Stimulated activated CD4-positive, alpha-beta T cell treated with anti-CD3 and anti-CD28 coated beads, Interleukin-15, amount 100 ng/mL, for 1 hour (primary cell): ENCODE measurements at regions not wholly inside any gene's neighbourhood (a gene's known extent, or its start where the extent isn't known, plus 50 kb on each side); places are given as distances from the start of the nearest gene placed in this dataset.
A peak's percentile ranks its signal among the peaks of the same experiment; 100 is the strongest.
"Not testable (repeated sequence)": the region's sequence is repeated elsewhere in the genome, so short reads cannot be mapped to it uniquely, and the experiment has no call there.

ENCODE experiments used
- DNase-seq, 2 donors: peaks; one replicate each; pipeline ENCODE4 v3.0.0-alpha.2; 2020; ENCODE audit warnings: low read depth in 1 of 2, low spot score in 1 of 2

DNA sequence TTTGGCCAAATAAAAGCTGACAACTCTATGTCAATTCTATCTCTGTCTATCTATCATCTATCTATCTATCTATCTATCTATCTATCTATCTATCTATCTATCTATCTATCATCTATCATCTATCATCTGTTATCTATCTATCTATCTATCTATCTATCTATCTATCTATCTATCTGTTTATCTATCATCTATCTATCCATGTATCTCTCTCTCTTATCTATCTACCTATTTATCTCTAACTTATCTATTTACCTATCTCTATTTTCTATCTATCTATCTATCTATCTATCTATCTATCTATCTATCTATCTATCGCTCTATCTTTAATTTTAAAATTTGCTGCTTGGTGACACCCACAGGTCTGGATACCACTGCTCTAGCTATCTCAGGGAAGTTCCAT lies 271.1 kb downstream of the VRK1 start:
- DNase-seq: not testable (repeated sequence)

GRCh38 chr14:97070259-97070658 lies 273.1 kb downstream of the VRK1 start:
- no peak for DNase-seq

GRCh38 chr14:97071177-97071576 lies 274.0 kb downstream of the VRK1 start:
- no peak for DNase-seq

- DNase-seq: no peak
Observed at GRCh38 chr14:97073622-97074021, 276.4 kb downstream of the VRK1 start.

DNA sequence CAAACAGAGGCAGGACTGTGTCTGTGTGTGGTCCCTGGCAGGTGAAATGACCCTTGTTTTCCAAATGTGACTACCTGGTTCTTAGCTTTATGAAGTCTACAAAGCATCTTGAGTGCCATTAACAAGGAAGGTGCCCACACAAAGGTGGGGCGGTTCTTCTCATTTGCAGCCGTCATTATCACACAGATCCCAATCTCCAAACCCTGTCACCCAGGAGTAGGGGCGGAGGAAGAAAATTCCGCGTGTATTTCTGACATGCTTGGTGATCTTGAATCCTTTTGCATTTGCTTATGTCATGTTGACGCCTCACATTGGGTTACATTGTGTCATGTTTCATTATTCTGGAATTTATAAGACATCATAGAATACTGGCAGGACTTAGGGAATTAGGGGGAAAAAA lies 277.3 kb downstream of the VRK1 start:
- no peak for DNase-seq

GRCh38 chr14:97074856-97075255 lies 277.7 kb downstream of the VRK1 start:
- DNase-seq: no peak

- DNase-seq: no peak
Observed at GRCh38 chr14:97077253-97077653, 280.1 kb downstream of the VRK1 start.

GRCh38 chr14:97077687-97078086 lies 280.5 kb downstream of the VRK1 start:
- no peak for DNase-seq

- DNase-seq: no peak
Observed at GRCh38 chr14:97080991-97081390, 283.8 kb downstream of the VRK1 start.

DNA sequence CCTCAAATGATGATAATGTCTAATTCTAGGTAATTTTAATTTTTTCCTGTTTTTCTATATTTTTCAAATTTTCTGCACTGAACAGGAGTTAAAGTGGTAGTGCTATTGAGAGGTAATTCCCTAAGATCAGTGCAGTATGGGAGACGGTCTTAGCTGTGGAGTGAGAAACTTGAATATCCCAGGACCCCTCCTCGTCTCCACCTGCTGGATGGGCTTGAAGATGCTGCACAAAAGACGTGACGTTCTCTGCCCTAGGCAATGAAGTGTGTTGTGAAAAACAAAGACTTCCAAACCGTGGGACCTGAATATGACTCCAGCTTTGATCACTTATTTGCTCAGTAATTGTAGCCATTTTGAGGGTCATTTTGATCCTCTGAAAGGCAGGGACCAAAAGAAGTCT lies 298.1 kb downstream of the VRK1 start:
- DNase-seq: no peak

- no peak for DNase-seq
Observed at GRCh38 chr14:97097296-97097695, 300.1 kb downstream of the VRK1 start.

DNA sequence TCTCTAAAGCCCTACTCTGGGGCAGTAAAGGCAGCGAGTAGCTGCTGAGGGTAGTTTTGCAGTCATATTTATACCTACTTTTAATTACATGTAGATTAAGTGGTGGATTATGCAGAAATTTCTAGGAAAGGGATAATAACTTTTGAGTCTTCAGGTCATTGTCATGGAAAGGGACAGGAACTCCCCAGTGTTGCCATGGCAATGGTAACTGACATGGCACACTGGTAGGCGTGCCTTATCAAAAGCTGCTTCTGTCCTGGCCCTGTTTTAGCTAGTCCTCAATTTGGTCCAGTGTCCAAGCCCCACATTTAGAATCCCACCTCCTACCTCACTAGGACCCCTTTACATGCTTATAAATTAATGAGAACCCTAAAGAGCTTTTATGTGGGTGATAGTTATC lies 303.1 kb downstream of the VRK1 start:
- no peak for DNase-seq

DNA sequence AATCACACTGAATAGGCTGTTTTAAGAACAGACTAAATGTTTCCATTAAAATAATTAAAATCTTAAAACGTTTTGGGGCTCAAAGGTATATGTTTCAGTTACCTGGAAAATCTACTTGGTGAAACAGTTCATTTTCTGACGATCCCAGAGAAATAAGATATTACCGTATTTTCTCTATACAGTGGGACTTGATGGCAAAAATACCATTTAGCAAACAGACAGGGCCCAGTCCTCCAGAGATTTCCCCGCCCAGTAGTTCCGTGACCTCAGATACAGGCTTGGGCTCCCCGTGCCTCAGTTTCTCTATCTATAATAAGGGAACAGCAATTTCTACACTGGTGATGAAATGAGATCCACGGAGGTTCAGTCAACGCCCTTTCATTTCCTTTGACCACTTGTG lies 304.4 kb downstream of the VRK1 start:
- no peak for DNase-seq

DNA sequence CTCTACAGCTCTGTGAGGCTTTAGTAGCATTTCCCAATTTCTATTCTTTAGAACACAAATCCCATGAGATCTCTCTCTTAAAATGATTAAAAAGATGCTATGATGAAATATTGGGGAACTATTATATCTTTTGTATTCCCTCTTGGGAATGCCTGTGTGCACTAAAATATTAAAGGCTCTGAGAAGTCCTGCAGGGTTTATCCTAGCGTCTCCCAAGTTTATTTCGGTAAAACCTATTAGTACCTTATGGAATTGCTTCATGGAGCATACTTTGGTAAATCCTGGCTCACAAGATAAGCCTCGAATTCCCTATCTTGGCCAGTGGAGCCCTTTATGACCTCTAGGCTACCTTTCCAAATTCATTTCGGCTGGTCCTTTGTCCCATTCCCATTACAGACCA lies 306.8 kb downstream of the VRK1 start:
- no peak for DNase-seq

DNA sequence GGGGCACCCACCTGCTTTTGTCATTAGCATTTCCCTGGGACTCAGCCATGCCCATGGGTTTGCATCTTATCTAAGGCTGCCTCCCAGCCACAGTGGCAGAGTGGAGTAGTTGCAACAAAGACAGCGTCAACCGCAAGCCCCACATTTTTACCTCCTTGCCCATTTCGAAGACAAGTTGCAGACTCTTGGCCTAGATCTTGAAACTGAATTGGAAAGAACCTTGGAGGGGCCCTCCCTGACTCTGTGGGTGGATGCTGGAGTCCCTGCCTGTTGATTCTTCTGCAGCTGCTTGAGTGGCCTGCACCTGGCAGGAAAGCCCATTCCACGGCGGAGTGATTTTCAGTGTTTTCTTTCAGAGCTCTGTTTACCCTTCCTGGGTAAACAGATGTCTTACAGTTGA lies 309.0 kb downstream of the VRK1 start:
- no peak for DNase-seq

DNA sequence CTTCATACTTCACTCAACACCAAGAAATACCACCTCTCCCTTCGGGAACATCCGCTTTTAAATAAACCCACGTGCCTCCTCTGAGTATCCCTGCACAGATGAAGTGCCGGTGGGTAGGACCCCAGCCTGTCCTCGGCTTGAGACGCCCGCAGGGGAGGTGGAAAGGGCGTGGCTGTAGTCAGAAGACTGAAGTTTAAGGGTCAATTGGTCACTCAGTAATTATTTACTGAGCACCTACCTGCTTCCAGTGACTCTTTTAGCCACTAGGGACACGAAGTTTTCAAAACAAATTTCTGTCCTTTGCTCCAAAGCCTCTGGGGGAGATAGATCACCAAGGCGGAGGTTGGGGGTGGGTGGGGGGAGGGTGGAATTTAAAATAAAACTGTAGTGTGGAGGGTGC lies 309.4 kb downstream of the VRK1 start:
- no peak for DNase-seq

- DNase-seq: no peak
Observed at GRCh38 chr14:97107080-97107479, 309.9 kb downstream of the VRK1 start.

- no peak for DNase-seq
Observed at GRCh38 chr14:97107760-97108159, 310.6 kb downstream of the VRK1 start.

- no peak for DNase-seq
Observed at GRCh38 chr14:97109234-97109633, 312.1 kb downstream of the VRK1 start.

DNA sequence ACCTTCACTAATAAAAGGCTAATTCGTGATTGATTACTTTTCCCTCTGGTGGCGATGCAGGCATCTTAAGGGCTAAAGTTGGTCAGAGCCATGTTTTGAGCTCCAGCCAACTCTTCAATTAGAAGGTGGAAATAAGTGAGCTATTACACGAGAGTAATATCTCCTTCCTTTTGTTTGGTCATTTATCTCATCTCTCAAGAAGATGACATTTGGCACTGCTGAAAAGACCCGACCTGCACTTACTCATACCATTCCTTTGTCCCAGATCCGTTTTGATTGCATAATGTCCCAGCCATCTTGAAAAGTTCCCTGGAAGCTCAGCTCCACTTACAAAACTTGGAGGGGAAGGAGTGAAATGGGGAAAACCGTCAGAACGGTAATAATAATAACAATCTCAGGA lies 316.2 kb downstream of the VRK1 start:
- no peak for DNase-seq

DNA sequence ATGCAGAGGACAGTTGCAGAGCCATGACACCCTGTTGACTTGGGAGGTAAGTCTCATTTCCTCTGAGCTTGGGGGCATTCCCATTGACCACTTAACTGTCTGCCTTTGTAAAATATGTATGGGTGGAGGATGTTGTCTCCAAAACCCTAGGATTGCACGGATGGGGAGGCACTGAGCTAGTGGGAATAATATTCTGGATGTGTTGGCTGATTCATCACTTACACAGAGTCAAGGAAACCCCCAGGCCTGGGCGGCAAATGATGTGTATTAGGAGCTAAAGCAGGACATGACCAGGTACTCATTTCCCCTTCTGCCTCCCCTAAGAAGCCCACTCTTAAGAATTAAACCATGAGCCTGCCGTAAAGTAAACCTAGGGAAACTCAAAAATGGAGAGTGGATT lies 319.4 kb downstream of the VRK1 start:
- no peak for DNase-seq

- DNase-seq: no peak
Observed at GRCh38 chr14:97117693-97118092, 320.5 kb downstream of the VRK1 start.

DNA sequence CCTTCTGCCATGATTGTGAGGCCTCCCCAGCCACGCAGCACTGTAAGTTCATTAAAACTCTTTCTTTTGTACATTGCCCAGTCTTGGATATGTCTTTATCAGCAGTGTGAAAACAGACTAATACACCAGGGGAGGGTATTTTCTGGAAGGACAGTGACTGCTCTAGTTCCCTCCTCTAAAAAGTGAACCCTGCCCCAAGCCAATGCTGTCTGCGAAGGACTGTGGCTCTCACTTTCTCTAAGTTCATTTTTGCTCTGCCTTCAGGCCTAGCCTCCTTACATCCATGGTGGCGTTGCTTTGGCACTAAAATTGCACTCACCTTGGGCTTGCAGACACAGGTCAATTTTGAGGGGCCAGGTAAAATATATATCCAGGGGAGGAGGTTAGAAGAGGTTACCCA lies 323.0 kb downstream of the VRK1 start:
- no peak for DNase-seq

DNA sequence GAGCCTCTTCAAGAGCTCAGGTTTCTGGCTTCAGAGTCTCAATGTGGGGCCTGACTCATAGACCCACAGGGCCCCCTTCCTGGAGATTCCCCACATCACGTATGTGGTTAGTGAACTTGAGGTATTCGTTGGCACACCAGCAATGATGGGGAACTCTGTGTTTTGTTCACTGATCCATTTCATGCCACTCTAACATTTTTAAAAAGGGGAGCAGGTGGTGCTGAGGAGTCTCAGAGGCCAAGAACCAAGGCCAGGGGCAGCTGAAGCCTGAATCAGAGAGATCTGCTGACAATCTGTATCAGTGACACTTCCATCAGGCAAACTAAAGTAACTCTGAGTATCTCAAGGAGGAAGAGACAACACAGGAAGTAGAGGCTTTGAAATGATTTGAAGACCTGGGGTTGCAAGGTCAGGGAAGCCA lies 323.4 kb downstream of the VRK1 start:
- DNase-seq: peak in 1 of 2 donors; percentile 17
